NCI-H460 (cell line): ENCODE measurements at regions not wholly inside any gene's neighbourhood (a gene's known extent, or its start where the extent isn't known, plus 50 kb on each side); places are given as distances from the start of the nearest gene placed in this dataset.

ENCODE experiments used
- DNase-seq: peaks from one replicate; pipeline ENCODE4 v3.0.0-alpha.2; 2016; ENCODE audit warnings: low read depth; ENCODE audit errors: extremely low read depth

GRCh38 chr13:23488442-23488841 is 54.9 kb upstream of the SACS start:
- peak; percentile 54 for DNase-seq

- no peak for DNase-seq
Observed at GRCh38 chr13:23496255-23496654, 62.8 kb upstream of the SACS start.

GRCh38 chr13:23497191-23497590 is 63.7 kb upstream of the SACS start:
- no peak for DNase-seq

- no peak for DNase-seq
Observed at GRCh38 chr13:23500849-23501248, 67.3 kb upstream of the SACS start.

GRCh38 chr13:23504180-23504579 is 66.0 kb upstream of the TNFRSF19 start:
- no peak for DNase-seq

GRCh38 chr13:23505007-23505406 is 65.2 kb upstream of the TNFRSF19 start:
- no peak for DNase-seq

GRCh38 chr13:23506071-23506806 is 64.0 kb upstream of the TNFRSF19 start:
- DNase-seq = no peak

- no peak for DNase-seq
Observed at GRCh38 chr13:23506807-23507291, 63.4 kb upstream of the TNFRSF19 start.

- DNase-seq = no peak
Observed at GRCh38 chr13:23509781-23510543, 60.2 kb upstream of the TNFRSF19 start.

GRCh38 chr13:23510544-23510916 is 59.7 kb upstream of the TNFRSF19 start:
- DNase-seq = no peak

- peak; percentile 52 for DNase-seq
Observed at GRCh38 chr13:23510979-23511735, 59.1 kb upstream of the TNFRSF19 start.

GRCh38 chr13:23512762-23513395 is 57.3 kb upstream of the TNFRSF19 start:
- DNase-seq = no peak

- no peak for DNase-seq
Observed at GRCh38 chr13:23513455-23513854, 56.8 kb upstream of the TNFRSF19 start.

GRCh38 chr13:23514076-23514475 is 56.1 kb upstream of the TNFRSF19 start:
- DNase-seq = no peak

- no peak for DNase-seq
Observed at GRCh38 chr13:23515116-23515515, 55.1 kb upstream of the TNFRSF19 start.

- no peak for DNase-seq
Observed at GRCh38 chr13:23516190-23516589, 54.0 kb upstream of the TNFRSF19 start.

GRCh38 chr13:23516702-23517101 is 53.5 kb upstream of the TNFRSF19 start:
- DNase-seq = no peak

GRCh38 chr13:23518231-23518630 is 52.0 kb upstream of the TNFRSF19 start:
- no peak for DNase-seq
